HG03575 (cell line): ENCODE measurements at regions not wholly inside any gene's neighbourhood (a gene's known extent, or its start where the extent isn't known, plus 50 kb on each side); places are given as distances from the start of the nearest gene placed in this dataset.
"Not testable (repeated sequence)": the region's sequence is repeated elsewhere in the genome, so short reads cannot be mapped to it uniquely, and the experiment has no call there.

ENCODE experiments used
- ATAC-seq: cut with Tn5 transposase; IDR thresholded peaks from one replicate; pipeline ENCODE4 v1.9.1; 2021; ENCODE audit not compliant: unreplicated experiment, insufficient number of reproducible peaks, low FRiP score; ENCODE audit errors: extremely low read depth

DNA sequence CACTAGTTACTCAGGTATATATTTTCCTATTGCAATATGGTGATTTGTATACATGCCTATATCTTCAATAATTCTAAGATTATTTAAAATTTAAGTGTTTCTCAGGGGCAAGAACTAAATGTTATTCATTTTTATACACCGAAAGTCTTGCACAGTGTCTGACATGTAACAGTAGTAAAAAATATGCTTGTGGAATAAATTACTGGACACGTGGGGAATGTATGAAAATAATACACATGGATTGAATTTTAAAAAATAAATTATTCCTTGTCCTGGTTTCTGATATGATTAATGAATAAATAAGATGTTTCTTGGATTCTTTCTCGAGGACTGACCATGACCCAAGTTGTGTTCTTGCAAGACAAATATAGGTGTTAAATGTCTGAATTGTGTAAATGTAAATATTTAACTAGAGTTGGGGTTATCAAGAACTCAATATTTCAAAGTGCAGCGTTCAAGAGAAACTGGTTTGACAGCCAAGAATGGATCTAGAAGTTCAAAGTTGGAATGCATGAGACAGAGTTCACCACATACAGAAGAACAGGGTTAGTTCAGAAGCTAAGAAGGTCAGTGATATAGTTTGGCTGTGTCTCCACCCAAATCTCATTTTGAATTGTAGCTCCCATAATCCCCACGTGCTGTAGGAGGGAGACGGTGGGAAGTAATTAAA, 142.1 kb upstream of the SPAG17 start:
- no peak for ATAC-seq

GRCh38 chr1:118325550-118326225, 140.7 kb upstream of the SPAG17 start:
- no peak for ATAC-seq

DNA sequence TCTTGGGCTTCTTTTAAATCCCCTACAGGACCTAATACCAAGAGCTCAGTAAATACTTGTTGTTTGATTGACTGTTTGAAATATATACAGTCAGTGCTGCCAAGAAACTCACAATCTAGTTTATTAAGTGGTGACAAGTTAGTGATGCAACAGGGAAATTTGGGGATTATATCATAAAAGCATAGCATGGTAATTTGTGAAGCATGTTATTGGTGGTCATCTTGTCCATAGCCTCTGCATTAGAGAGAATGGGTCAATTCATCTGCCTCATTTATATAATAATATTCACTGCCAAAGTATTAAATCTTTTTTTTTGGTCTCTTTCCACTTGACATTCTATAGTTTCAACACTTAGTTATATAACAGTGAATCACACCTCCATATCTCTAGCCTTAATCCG, 138.2 kb upstream of the SPAG17 start:
- ATAC-seq: no peak

DNA sequence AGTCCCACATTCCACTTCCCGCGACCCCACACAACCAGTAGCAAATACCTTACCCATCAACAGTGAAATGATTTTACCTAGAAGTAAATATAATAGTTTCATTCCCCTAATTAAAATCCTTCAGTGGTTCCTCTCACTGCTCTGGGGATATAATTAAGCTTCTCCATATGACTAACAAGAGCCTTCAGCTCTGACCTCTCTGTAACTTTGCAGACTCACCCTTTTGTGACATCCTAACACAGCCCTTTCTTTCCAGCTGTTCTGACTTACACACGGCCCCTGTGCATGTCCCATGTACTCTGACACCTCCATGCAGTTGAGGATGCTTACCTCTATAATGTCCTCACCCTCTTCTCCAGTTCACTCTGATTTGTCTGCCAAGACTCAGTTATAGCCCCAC, 137.3 kb upstream of the SPAG17 start:
- no peak for ATAC-seq

DNA sequence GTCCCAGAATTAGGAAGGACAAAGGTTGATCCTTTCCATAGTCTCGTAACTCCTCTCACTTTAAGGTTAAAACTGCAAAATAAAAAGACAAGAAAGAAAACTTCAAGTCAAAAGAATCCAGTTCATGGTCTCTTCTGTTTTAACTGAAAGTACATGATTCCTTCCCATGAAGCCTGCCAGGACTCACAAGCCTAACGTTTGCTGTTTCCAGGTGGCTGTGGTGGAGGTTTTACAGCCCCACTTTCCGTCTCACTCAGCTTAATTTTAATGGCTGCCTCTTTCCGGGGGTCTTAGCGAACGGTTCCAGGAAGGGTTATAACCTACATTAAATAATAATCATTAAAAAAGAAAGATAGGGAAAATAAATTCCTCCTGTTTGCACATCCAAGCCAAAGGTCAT, 136.8 kb upstream of the SPAG17 start:
- no peak for ATAC-seq

GRCh38 chr1:118317842-118318614, 133.0 kb upstream of the SPAG17 start:
- no peak for ATAC-seq

DNA sequence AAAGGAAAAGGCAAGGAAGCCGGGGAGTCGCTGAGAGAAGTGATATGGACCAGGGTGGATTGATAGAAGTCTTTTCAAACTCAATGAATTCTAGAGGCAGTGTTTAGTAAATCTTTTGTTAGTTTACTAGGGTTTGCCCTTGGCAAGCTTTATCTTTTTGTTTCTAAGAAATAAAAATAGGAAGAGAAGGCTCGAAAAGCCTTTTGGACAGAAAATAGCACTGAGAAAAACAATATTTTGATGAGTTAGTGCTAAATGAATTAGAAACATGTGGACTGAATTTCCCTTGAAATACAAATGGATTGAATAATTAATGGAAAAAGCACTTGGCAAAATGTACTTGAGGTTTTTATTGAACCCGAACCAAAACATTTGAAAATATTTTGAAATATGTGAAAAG, 121.8 kb upstream of the SPAG17 start:
- no peak for ATAC-seq

DNA sequence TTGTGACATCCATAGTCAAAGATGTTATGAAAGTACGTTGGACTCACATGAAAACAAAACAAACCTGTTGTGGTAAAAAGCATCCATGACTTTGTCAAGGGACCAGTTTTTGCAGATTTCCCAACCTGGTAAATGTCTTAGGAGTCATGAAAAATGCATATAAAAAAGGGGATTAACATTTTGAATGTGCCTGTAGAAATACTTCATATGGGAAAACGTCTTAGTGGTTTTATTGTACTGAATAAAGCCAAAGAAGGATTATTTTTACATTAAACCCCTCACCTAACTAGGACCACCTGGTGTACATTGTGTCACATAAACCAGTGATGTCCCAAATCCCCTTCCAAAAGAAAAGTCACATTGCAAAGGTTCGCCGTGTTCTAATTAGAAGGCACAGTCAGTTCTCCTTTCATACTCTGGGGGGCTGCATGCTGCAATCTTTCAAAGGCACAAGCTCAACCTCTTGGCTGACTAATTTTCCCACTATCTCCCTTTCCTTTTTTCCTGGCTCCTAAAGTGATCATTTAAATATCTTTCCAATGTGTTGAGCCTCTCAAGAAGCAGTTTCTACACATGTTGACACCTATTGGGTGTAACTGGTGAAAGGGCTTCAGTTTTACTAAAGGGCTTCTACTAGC, 119.8 kb upstream of the SPAG17 start:
- ATAC-seq: no peak

DNA sequence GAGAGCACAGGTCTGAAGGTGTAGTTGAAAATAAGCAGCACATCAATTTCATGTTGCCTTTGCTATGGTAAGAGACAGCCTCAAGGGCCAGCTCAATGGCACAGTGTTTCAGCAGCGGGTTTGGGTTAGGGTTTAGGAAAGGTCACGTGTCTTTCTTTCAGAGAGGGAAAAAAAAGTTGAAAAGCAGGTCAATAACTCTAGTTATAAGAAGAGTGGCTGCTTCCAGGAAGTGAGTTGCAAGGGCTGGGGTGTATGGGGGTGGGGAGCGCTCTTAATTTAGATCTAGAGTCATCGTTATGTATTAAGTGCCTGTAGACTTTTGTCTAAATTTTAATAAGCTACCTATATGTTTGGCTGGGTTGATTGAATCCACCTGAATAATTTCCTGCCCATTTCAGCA, 118.5 kb upstream of the SPAG17 start:
- no peak for ATAC-seq

GRCh38 chr1:118303064-118303463, 118.0 kb upstream of the SPAG17 start:
- ATAC-seq: no peak

GRCh38 chr1:118302145-118302544, 117.1 kb upstream of the SPAG17 start:
- ATAC-seq: no peak

GRCh38 chr1:118300808-118301207, 115.8 kb upstream of the SPAG17 start:
- ATAC-seq: no peak

GRCh38 chr1:118298397-118298796, 113.4 kb upstream of the SPAG17 start:
- ATAC-seq: no peak

GRCh38 chr1:118297521-118297920, 112.5 kb upstream of the SPAG17 start:
- ATAC-seq: no peak

DNA sequence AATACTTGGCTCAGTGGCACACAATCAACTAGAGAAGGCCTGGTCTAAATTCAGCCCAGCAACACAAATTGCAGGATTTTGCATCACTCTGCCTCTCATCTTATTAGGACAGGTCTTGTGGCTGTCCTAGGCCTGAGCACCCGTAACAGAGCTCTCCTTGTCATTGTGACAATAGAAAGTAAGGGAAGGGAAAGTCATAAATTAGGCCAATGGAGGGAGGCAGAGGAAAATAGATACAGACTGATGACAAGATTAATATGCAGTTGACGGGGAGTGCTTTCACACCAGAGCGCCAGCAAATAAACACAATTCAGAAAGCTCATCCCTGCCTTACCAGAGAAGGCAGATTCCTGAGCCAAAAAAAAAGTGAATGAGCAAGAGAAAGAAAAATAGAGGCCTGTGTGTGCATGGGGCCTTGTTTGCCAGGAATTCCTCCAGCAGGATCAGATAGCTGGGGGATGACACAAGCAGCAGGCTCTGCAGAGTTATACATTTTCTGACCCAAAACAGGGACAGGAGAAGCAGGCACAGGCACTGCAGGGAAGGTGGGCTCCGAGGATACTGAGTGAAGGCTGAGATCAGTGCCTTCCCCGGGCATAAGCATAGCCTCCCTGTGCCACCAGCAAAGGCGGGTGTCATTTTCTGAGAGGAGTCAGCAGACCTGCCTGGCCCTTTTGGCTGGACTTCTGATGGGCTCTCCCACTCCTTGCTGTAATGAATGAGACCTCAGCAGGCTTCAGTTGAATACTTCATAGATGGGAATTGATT, 110.0 kb upstream of the SPAG17 start:
- ATAC-seq: no peak

DNA sequence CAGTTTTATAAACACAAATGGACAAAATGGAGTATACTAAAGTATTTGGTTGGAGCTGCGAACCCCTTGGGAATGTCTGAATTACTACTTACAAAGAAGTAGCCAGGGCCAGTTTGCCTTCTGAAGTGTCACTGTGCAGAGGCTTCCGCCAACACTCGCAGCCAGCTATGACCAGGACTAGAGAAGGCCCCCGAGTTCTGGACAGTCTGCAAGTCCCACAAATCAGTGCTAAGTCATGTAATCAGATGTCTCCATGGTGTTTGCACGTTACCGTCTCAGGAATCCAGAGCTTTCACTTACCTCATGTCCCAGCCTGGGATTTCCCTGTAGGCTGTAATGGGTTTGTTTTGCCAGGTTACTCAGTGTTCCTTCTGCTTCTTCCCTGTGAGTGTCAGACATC, 106.6 kb upstream of the SPAG17 start:
- ATAC-seq: no peak

GRCh38 chr1:118290571-118290970, 105.5 kb upstream of the SPAG17 start:
- ATAC-seq: no peak

DNA sequence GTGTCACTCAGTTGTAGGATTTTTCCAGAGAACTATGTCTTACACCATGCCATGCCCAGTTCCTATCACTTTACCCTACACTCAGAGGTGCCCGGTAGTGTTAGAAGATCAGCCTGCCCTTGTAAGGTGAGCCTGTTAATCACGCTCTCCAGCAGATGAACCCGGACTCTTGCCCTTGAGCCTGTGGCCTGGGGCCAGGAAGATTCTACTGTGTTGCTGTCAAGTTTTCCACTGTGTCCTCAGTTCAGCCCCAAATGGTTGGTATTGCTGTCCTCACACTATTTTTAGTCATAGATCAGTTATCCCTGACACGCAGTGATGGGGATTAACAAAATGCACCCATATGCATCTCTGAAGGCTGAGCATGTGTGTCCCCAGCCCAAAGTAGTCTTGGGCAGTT, 105.0 kb upstream of the SPAG17 start:
- no peak for ATAC-seq

DNA sequence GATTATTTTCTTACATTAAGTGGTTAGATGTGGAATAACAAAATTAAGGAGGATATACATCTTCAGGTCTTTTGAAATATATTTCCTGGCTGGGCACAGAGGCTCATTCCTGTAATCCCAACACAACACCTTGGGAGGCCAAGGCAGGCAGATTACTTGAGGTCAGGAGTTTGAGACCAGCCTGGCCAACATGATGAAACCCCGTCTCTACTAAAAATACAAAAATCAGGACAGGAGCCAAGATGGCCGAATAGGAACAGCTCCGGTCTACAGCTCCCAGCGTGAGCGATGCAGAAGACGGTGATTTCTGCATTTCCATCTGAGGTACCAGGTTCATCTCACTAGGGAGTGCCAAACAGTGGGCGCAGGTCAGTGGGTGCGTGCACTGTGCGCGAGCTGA, 95.6 kb upstream of the SPAG17 start:
- ATAC-seq: not testable (repeated sequence)
